GM21360 (cell line): ENCODE measurements at regions not wholly inside any gene's neighbourhood (a gene's known extent, or its start where the extent isn't known, plus 50 kb on each side); places are given as distances from the start of the nearest gene placed in this dataset.

Source experiments
- ATAC-seq: cut with Tn5 transposase; IDR thresholded peaks from one replicate; pipeline ENCODE4 v1.9.1; 2021; ENCODE audit warnings: mild to moderate bottlenecking, moderate library complexity; ENCODE audit not compliant: unreplicated experiment

GRCh38 chr5:156153602-156154001 is 173.4 kb upstream of the SGCD start:
- ATAC-seq = no peak

DNA sequence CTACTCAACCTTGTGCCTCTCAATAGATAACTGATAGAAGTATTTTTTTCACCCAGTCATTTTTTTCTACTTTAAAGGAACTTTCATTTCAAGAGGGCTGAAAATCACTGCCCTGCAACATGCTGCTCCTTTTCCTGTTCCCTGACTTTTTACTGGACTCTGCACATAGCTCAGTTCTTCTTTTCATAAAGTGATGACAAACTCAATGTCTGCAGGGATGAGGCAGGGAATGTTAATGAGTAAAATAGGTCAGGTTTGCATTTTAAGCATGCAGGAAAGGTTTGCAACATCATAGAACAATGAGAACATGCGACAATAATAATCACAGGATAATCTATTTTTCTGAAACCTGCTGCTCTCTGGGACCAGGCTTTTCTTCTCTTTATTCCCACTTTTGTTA is 172.2 kb upstream of the SGCD start:
- no peak for ATAC-seq

- no peak for ATAC-seq
Measured at GRCh38 chr5:156155598-156155997, 171.4 kb upstream of the SGCD start.

- no peak for ATAC-seq
Measured at GRCh38 chr5:156164306-156164705, 162.7 kb upstream of the SGCD start.

DNA sequence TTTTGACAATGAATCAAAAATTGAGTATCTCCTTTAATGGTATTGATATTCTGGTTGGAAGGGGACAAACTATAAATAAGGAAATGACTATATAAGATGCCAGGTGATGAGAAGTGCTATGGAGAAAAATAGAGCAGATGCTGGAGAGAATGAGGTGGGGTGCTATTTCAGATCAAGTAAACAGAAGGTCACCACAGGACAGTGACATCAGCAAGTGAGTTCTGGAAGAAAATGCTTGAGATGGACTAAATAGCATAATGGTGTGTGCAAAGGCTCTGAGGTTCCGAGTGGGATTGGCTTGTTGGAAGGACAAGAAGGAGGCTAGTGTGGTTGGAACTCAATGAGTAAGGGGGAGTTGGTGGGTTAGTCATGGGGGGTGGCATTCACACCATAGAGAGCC is 157.5 kb upstream of the SGCD start:
- no peak for ATAC-seq

DNA sequence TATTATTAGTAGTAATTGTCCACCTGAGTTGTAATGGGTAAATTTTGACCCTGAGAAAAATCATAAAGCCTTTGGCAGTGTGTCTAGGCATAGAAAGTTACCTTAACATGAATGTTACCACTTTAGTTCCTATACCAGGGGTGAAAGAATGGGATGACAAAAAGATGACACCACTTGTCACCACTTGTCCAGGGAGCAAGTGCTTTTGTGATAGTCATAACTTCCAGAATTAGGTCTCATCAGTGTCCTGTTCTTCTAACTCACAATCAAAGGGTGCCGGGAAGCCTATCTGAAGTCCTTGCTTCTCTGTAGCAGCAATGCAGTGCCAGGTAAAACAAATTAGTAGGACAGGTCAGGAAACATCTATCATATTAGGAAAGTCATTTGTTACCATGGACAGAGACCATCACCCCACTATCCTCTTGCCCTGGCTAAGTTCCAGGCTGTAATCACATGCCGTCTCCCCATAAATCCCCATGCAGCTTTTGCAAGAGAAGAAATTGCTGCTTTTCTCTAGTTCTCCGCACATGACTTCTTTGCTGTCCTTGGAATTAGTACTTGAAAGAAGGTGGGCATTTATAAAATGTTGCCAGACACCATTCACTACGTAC is 156.5 kb upstream of the SGCD start:
- ATAC-seq = no peak

DNA sequence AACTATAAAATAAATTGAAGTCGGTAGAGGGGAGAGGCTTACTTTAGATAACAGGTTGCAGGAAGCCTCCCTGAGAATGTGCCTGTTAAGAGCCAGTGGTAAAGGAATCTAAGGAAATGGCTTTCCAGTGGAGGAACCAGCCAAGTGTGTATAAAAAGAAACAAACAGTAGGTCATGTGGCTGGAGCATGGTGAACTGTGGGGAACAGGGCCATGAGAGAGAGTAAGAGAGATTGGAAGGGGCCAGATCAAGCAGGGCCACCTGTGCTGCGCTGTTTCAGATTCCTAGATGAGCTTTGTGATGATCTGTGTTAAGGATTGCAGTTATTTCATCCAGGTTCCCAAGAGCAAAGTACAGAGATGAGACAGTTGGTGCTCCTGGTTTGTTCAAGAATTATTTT is 152.7 kb upstream of the SGCD start:
- no peak for ATAC-seq

GRCh38 chr5:156178117-156178516 is 148.8 kb upstream of the SGCD start:
- ATAC-seq = no peak

- no peak for ATAC-seq
Measured at GRCh38 chr5:156181656-156182055, 145.3 kb upstream of the SGCD start.

DNA sequence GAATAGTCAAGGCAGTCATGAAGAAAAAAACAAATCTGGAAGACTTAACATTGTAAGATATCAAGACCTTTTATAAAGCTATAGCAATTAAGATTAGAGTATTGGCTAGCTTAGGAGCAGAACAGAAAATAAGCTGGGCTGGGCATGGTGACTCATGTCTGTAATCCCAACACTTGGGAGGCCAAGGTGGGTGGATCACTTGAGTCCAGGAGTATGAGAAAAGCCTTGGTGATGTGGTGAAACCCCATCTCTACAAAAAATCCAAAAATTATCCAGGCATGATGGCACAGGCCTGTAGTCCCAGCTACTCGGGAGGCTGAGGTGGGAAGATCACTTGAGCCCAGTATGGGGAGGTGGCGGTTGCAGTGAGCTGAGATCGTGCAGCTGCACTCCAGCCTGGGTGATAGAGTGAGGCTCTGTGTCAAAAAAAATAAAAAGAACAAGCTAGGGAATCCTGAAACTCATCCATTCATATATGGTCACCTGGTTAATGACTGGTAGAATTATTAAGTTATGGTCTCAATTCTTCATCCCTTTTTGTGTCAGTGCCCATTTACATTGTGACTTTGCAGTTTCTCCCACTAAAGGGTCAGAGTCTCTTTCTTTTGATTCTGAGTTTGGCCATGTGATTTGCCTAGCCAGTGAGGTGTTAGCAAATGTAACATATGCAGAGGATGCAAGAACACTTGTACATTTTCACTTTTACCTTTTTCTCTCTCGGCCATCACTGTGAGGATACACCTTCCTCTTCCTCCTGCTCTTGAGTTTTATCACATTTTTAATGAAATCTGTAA is 144.6 kb upstream of the SGCD start:
- no peak for ATAC-seq

DNA sequence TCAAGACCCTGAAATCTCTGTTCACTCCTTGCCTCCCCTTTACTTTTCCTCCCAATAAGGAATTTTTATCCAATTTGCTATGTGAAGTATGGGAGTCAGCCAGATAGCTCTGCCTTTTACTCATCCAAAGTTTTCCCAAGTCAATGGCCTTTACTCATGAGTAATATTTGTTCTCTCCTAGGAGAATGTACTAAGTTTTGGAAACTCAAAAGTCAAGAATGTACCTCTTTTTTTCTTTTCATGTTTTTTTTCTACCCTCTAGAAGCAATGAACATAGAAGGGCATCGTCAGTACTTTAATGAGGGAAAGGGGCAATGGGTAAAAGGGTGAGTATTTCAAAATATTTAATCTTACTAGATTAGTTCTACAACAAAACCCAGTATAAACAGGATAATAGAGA is 140.2 kb upstream of the SGCD start:
- ATAC-seq = no peak

DNA sequence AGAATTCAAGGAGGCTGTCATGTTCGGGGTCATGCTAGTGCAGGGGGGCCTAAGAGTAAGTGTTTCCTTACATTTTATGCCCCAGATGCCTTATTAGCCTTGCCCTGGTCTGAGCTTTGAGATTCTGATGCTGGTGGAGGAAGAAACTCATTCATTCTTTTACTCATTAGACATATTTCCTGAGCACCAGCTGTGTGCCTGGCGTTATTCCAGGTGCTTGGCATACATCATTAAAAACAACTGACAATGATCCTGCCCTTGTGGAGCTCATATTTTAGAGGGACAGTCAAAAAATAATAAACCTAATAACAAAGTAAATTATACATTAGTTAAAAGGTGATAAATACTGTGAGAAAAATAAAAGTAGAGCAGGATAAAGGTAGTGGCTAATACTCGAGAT is 138.9 kb upstream of the SGCD start:
- no peak for ATAC-seq

GRCh38 chr5:156189628-156190027 is 137.3 kb upstream of the SGCD start:
- ATAC-seq = no peak

DNA sequence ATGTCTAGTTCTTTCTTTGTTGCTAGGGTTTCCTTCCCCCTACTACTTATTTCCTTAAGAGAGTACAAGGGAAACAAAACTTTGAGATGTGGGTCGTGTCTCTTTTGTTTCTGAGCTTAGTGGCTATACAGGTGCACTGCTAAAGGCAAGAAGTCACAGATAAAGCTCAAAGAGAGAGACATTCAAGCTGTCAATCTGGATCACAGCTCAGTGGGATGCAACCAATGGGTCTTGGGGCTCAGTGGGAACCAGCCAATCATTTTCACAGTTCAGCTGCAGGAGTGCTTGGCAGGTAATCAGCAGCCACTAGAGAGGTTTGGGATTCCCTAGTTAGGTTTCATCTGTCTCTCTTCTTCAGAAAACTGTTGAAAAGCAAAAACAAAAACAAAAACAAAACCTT is 135.4 kb upstream of the SGCD start:
- no peak for ATAC-seq

- no peak for ATAC-seq
Measured at GRCh38 chr5:156197042-156197635, 129.8 kb upstream of the SGCD start.

GRCh38 chr5:156199045-156199444 is 127.9 kb upstream of the SGCD start:
- ATAC-seq = no peak

- no peak for ATAC-seq
Measured at GRCh38 chr5:156200938-156201787, 125.8 kb upstream of the SGCD start.

DNA sequence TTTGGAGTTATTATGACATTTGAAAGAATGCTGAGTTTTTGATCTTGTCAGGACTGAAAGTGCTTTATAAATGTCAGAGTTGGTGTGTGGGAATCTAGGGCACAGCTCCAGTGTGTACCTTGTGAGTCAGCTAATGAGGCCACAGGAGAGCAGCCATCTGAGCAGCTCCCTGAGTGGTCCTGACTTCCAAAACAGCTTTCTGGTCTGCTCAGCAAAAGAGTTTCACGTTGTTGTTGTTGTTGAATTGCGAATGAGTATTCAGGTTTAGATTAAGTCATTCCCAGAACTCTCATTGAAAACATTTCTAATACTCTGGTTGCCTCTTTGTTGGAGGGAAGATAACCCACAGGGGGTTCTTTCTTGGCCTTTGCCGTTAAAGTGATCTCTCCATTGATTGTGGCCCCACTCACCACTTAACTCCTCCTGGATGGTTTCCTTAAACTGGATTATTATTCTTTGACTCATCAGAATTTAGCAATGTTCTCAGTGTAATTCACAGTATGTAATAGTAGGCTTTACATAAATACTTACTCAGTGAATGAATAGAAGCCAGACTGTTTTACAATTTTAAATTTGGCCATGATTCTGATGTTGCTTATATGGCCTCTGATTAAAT is 125.1 kb upstream of the SGCD start:
- no peak for ATAC-seq

DNA sequence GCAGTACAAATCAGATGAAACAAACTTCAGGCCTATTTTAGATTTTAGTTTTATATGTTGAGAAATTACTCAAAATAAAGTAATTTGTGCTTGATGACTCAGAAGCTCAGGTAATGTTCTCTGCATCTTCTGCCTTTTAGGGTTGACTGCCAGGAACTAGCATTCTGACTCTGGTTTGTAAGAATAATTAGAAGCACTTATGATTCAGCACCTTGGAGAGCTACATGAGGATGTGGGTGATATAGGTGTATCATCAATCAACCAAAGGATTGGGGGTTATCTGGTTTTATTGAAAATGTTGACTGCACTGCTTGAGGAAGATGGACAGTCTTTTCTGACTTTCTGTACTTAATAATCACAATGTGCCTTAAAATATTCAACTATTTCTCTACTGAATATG is 118.7 kb upstream of the SGCD start:
- no peak for ATAC-seq

GRCh38 chr5:156218367-156219158 is 108.4 kb upstream of the SGCD start:
- ATAC-seq = no peak
